ENCODE measurements at regions not wholly inside any gene's neighbourhood (a gene's known extent, or its start where the extent isn't known, plus 50 kb on each side); places are given as distances from the start of the nearest gene placed in this dataset.

- no peak overlapping the region for H4K5ac ChIP-seq (ENCODE audit: insufficient read length, low read depth, low read length)
- H3K14ac ChIP-seq (ENCODE audit: insufficient read length) = no peak overlapping the region
- H3K4ac ChIP-seq (replicated peaks; ENCODE audit: insufficient read length, low read depth, low read length) = no peak overlapping the region
- H3K79me1 ChIP-seq (ENCODE audit: low read depth, low read length) = no peaks in the 10 kb centered on the region
- no peaks in the 10 kb centered on the region for H3K27me3 ChIP-seq (replicated peaks in 1 of 4; ENCODE audit: control insufficient read depth in 3 of 4, extremely low read depth in 1 of 4, insufficient read depth in 3 of 4, low read length in 3 of 4)
- no peaks in the 10 kb centered on the region for H3K36me3 ChIP-seq (ENCODE audit: control insufficient read depth in 2 of 4, insufficient read depth in 4 of 4, low read length in 3 of 4)
- H2AK5ac ChIP-seq (ENCODE audit: low read depth, low read length) = no peak overlapping the region
- no peaks in the 10 kb centered on the region for H3K79me2 ChIP-seq (ENCODE audit: control insufficient read depth in 1 of 2, insufficient read depth in 2 of 2, low read length in 2 of 2)
- no peak overlapping the region for H2BK15ac ChIP-seq (ENCODE audit: low read length)
- H3K23me2 ChIP-seq (ENCODE audit: low read depth, low read length) = no peaks in the 10 kb centered on the region
- H3K4me3 ChIP-seq (ENCODE audit: extremely low read depth in 1 of 4, insufficient read depth in 2 of 4, low read depth in 3 of 4, low read length in 4 of 4) = no peak overlapping the region
- no peak overlapping the region for H3K9ac ChIP-seq (replicated peaks in 1 of 4; ENCODE audit: extremely low read depth in 1 of 4, low read depth in 3 of 4, low read length in 3 of 4)
- H2BK12ac ChIP-seq (ENCODE audit: low read depth, low read length) = no peak overlapping the region
- H2BK20ac ChIP-seq (ENCODE audit: low read length) = no peak overlapping the region
- H3K9me3 ChIP-seq (ENCODE audit: insufficient read depth in 2 of 2, low read depth in 1 of 2, low read length in 1 of 2) = no peaks in the 10 kb centered on the region
- H4K20me1 ChIP-seq (replicated peaks in 1 of 2; ENCODE audit: control insufficient read depth in 1 of 2, insufficient read depth in 2 of 2, low read length in 2 of 2) = no peaks in the 10 kb centered on the region
- H4K8ac ChIP-seq (ENCODE audit: extremely low read depth, insufficient read depth, low read length) = no peak overlapping the region
- H2BK5ac ChIP-seq (ENCODE audit: low read depth, low read length) = no peak overlapping the region
- H3K4me1 ChIP-seq (replicated peaks in 1 of 4; ENCODE audit: control insufficient read depth in 3 of 4, insufficient read depth in 4 of 4, low read length in 3 of 4) = 0 out of 7 replicates have a peak, but pooled peaks cover 0 to 2% (median 0%) of the 10 kb centered on the region in 4 experiments
- ChIA-PET POLR2A (ENCODE audit: partially characterized antibody) (no interaction called here), CTCF (ENCODE audit: partially characterized antibody) (interaction anchor here (2.7 kb wide), 1 partner anchor 143 kb away, joined by 6 read pairs; no protein-coding TSS in a partner anchor)
- FAIRE-seq (peak; percentile 24), DNase-seq (ENCODE audit: low read depth in 1 of 2, low spot score in 2 of 2) (no peak)
- 76% methylated on average over 1 of the region's 1 CpG; no CpG with 5 or more reads in 1 of the 2 experiments for WGBS, 2 experiments (ENCODE audit: extremely low coverage in 1 of 2, insufficient coverage in 1 of 2, insufficient read length in 1 of 2, insufficient replicate concordance in 2 of 2, low coverage in 1 of 2, low lambda C conversion rate in 2 of 2, missing lambda C conversion rate in 1 of 2)
- peak overlapping the region in 1 of 2 experiments; percentile 22; a peak in 1 of 4 replicates for H3K4me2 ChIP-seq (ENCODE audit: insufficient read depth in 1 of 2, low read depth in 2 of 2, low read length in 2 of 2)
- no peak overlapping the region for H4K91ac ChIP-seq (replicated peaks; ENCODE audit: insufficient read length, low read length)
- no peak overlapping the region for H3K23ac ChIP-seq (ENCODE audit: insufficient read length)
- no peak overlapping the region for H2BK120ac ChIP-seq (replicated peaks; ENCODE audit: low read depth, low read length)
- no peak overlapping the region for H3K56ac ChIP-seq (replicated peaks; ENCODE audit: insufficient read length, low read depth, low read length)
- H3K18ac ChIP-seq (ENCODE audit: extremely low read depth, low read length) = no peak overlapping the region
- H3K27ac ChIP-seq (ENCODE audit: low read depth, low read length) = no peak overlapping the region
- no peak overlapping the region for H2AFZ ChIP-seq (ENCODE audit: low read length)
- TF ChIP-seq RFX5 (IDR thresholded peaks at IDR 0.05; ENCODE audit: borderline replicate concordance, low read depth, low read length) = no peak
- TF ChIP-seq NANOG (IDR thresholded peaks at IDR 0.05; ENCODE audit: insufficient read depth, low read depth, low read length, poor library complexity, severe bottlenecking) = no peak
- TF ChIP-seq SP2 (IDR thresholded peaks at IDR 0.05; ENCODE audit: low read length) = no peak
- TF ChIP-seq CEBPB (IDR thresholded peaks at IDR 0.05; ENCODE audit: low read depth, low read length) = no peak
- no peak for TF ChIP-seq CBX5 (IDR thresholded peaks at IDR 0.05; ENCODE audit: low read depth, low read length)
- TF ChIP-seq GABPA (IDR thresholded peaks at IDR 0.05; ENCODE audit: borderline replicate concordance, insufficient read depth, low read length) = no peak
- TF ChIP-seq NRF1 (IDR thresholded peaks at IDR 0.05; ENCODE audit: low read depth, low read length) = no peak
- no peak for TF ChIP-seq RXRA (IDR thresholded peaks at IDR 0.05; ENCODE audit: insufficient read depth, low read depth, low read length)
- TF ChIP-seq GTF2F1 (IDR thresholded peaks at IDR 0.05; ENCODE audit: borderline replicate concordance, low read depth, low read length) = no peak
- no peak for TF ChIP-seq TAF1 (IDR thresholded peaks at IDR 0.05; ENCODE audit: low read depth, low read length)
- TF ChIP-seq SUZ12 (IDR thresholded peaks at IDR 0.05; ENCODE audit: low read length) = no peak
- no peak for TF ChIP-seq SP1 (IDR thresholded peaks at IDR 0.05; ENCODE audit: low read depth, low read length)
- TF ChIP-seq CTCF (IDR thresholded peaks at IDR 0.05; ENCODE audit: control extremely low read depth in 1 of 3, insufficient read depth in 1 of 3, low read depth in 1 of 3, low read length in 3 of 3) = no peak
Measured at GRCh38 chr5:52150501-52150900, 637.2 kb upstream of the ITGA1 start.
